BJ (cell line): ENCODE measurements at regions not wholly inside any gene's neighbourhood (a gene's known extent, or its start where the extent isn't known, plus 50 kb on each side); places are given as distances from the start of the nearest gene placed in this dataset.

Experiments used
- CTCF ChIA-PET: fragments of 350-600 bp; formaldehyde crosslinking; extraction: SDS; loops from one replicate; lab custom pipeline; 2021; ENCODE audit warnings: antibody characterized with exemption, inconsistent platforms; lab: Yijun Ruan, JAX
- POLR2A ChIA-PET: fragments of 300-600 bp; sonication (Branson Sonifier 250); formaldehyde crosslinking; extraction: SDS; loops from one replicate; lab custom pipeline; 2021; ENCODE audit warnings: antibody characterized with exemption; lab: Charles Lee
- DNase-seq: peaks from one replicate; pipeline ENCODE4 v3.0.0-alpha.2; 2011; ENCODE audit warnings: low read depth
- H3K27me3 ChIP-seq: 2 replicates; pipeline ENCODE4 v1.6.0; 2011; ENCODE audit warnings: low read length; ENCODE audit not compliant: control insufficient read depth, insufficient read depth
- H3K36me3 ChIP-seq: 2 replicates; pipeline ENCODE4 v1.5.1; 2011; ENCODE audit warnings: low read length; ENCODE audit not compliant: control insufficient read depth, insufficient read depth
- H3K4me3 ChIP-seq: 2 replicates; pipeline ENCODE4 v1.5.1; 2011; ENCODE audit warnings: low read depth, mild to moderate bottlenecking, control low read depth, low read length
- TF ChIP-seq, protein P1 (sequence below): IDR thresholded peaks from 2 replicates; pipeline ENCODE4 v1.5.1; 2011; ENCODE audit warnings: low read depth, mild to moderate bottlenecking, control low read depth, inconsistent platforms, low read length, moderate library complexity; ENCODE audit not compliant: insufficient read depth

- no peak for DNase-seq
- TF ChIP-seq, protein P1, sequence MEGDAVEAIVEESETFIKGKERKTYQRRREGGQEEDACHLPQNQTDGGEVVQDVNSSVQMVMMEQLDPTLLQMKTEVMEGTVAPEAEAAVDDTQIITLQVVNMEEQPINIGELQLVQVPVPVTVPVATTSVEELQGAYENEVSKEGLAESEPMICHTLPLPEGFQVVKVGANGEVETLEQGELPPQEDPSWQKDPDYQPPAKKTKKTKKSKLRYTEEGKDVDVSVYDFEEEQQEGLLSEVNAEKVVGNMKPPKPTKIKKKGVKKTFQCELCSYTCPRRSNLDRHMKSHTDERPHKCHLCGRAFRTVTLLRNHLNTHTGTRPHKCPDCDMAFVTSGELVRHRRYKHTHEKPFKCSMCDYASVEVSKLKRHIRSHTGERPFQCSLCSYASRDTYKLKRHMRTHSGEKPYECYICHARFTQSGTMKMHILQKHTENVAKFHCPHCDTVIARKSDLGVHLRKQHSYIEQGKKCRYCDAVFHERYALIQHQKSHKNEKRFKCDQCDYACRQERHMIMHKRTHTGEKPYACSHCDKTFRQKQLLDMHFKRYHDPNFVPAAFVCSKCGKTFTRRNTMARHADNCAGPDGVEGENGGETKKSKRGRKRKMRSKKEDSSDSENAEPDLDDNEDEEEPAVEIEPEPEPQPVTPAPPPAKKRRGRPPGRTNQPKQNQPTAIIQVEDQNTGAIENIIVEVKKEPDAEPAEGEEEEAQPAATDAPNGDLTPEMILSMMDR, result no peak
- no peaks in the 10 kb centered on the region for H3K27me3 ChIP-seq
- no peak overlapping the region for H3K4me3 ChIP-seq
- ChIA-PET CTCF (interaction anchor here (0.8 to 0.9 kb wide), 2 partner anchors 14 to 20 kb away, joined by 3 to 5 read pairs; no protein-coding TSS in a partner anchor), POLR2A (no interaction called here)
- H3K36me3 ChIP-seq, result no peaks in the 10 kb centered on the region
These were observed 161.6 kb downstream of the ACTL7B start for GRCh38 chr9:108694170-108694569.

- ChIA-PET POLR2A (no interaction called here), CTCF (interaction anchor here (1.0 kb wide), 1 partner anchor 9 kb away, joined by 3 read pairs; no protein-coding TSS in a partner anchor)
- Histone ChIP-seq H3K4me3 (no peak overlapping the region), H3K36me3 (no peaks in the 10 kb centered on the region), H3K27me3 (no peaks in the 10 kb centered on the region)
- DNase-seq, result no peak
- TF ChIP-seq, protein P1, result no peak
These were observed 164.2 kb downstream of the ACTL7B start for GRCh38 chr9:108691614-108692013.

GRCh38 chr9:108688676-108689075 lies 167.1 kb downstream of the ACTL7B start:
- TF ChIP-seq, protein P1, result no peak
- no peaks in the 10 kb centered on the region for H3K27me3 ChIP-seq
- POLR2A ChIA-PET, result no interaction called here
- CTCF ChIA-PET, result interaction anchor here (1.5 kb wide), 1 partner anchor 73 kb away, joined by 6 read pairs; no protein-coding TSS in a partner anchor
- no peak for DNase-seq
- no peaks in the 10 kb centered on the region for H3K36me3 ChIP-seq
- H3K4me3 ChIP-seq, result no peak overlapping the region

- ChIA-PET POLR2A (no interaction called here), CTCF (interaction anchor here (1.5 kb wide), 1 partner anchor 74 kb away, joined by 6 read pairs; no protein-coding TSS in a partner anchor)
- no peaks in the 10 kb centered on the region for H3K36me3 ChIP-seq
- TF ChIP-seq, protein P1, result no peak
- no peak for DNase-seq
- H3K27me3 ChIP-seq, result no peaks in the 10 kb centered on the region
- no peak overlapping the region for H3K4me3 ChIP-seq
These were observed 167.7 kb downstream of the ACTL7B start for GRCh38 chr9:108688051-108688450.

DNA sequence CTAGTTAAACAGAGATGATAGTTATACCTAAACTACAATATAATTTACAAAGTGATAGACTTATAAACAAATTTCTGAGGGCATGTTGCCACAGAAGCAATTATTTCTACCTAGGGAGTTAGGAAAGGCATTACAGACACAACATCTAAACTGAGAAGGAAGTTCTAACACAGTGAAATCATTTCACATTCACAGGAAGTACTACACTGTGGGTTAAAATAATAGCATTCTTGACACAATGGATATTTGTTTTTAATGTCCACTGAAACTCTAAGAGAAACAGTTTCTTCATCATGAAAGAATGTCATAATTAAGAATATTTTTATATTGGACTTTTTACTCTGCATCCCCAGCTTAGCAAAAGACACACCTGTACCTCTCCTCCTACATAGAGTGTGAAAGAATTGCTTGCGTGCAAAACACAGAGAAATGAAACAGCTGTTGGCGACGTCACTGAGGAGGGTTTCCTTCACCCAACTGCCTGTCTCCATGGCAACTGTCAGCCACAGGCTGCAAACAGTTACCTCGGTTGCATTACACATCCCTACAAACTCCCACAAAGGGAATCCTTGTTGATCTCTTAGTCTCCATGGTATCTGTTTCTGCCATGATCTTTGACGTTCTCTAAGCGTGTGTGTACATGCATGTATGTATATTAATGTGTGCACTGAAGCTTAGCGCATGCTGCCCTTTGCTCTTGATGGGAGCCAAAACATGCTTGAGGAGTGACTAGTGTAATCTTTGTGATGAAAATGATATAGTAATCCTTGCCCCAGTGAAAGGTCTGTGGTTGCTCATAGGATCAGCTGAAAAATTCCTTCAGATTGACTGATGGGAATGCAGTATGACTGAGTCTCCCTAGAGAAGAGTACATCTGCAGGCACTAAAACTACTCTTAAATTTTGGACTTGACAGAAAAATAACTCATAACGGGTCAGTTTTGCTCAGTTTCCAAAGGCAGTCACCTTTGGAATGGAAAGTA lies 168.5 kb downstream of the ACTL7B start:
- POLR2A ChIA-PET, result no interaction called here

More for the DNA sequence above, 168.5 kb downstream of the ACTL7B start:
- Histone ChIP-seq H3K36me3 (no peaks in the 10 kb centered on the region), H3K4me3 (no peak overlapping the region), H3K27me3 (no peaks in the 10 kb centered on the region)
- CTCF ChIA-PET, result interaction anchor here (0.9 to 1.5 kb wide), 2 partner anchors 15 to 75 kb away, joined by 3 to 6 read pairs; no protein-coding TSS in a partner anchor
- TF ChIP-seq, protein P1, result no peak
- no peak for DNase-seq
